GM23338 (cell line): ENCODE measurements at regions not wholly inside any gene's neighbourhood (a gene's known extent, or its start where the extent isn't known, plus 50 kb on each side); places are given as distances from the start of the nearest gene placed in this dataset.

Experiments
- ATAC-seq: fragments of 200-7000 bp; cut with Tn5 transposase; 3 replicates; pipeline ENCODE4 v1.9.1; 2020
- DNase-seq: peaks from one replicate; pipeline ENCODE4 v3.0.0-alpha.2; 2015; ENCODE audit warnings: low spot score
- H2AFZ ChIP-seq: fragments of 200-600 bp; sonication (generic); 2 replicates; pipeline ENCODE4 v1.8.0; 2016; ENCODE audit warnings: antibody characterized with exemption, mild to moderate bottlenecking, moderate library complexity
- H3F3A ChIP-seq: fragments of 200-600 bp; sonication (generic); replicated peaks from 2 replicates; pipeline ENCODE4 v1.8.0; 2017; ENCODE audit warnings: antibody characterized with exemption, mixed run types, low read depth
- H3K27ac ChIP-seq: fragments of 200-600 bp; sonication (generic); 2 replicates; pipeline ENCODE4 v1.6.1; 2016; ENCODE audit warnings: low read depth
- H3K27me3 ChIP-seq: fragments of 200-600 bp; sonication (generic); 2 replicates; pipeline ENCODE4 v1.8.0; 2016; ENCODE audit warnings: mild to moderate bottlenecking, mixed run types, moderate library complexity; ENCODE audit not compliant: insufficient read depth
- H3K36me3 ChIP-seq: fragments of 200-600 bp; sonication (generic); 2 replicates; pipeline ENCODE4 v1.8.0; 2016; ENCODE audit warnings: mild to moderate bottlenecking; ENCODE audit not compliant: insufficient read depth
- H3K4me1 ChIP-seq: fragments of 200-600 bp; sonication (generic); 2 replicates; pipeline ENCODE4 v1.8.0; 2016; ENCODE audit warnings: mild to moderate bottlenecking, moderate library complexity; ENCODE audit not compliant: insufficient read depth
- H3K4me2 ChIP-seq: fragments of 200-600 bp; sonication (generic); 2 replicates; pipeline ENCODE4 v1.7.1; 2017; ENCODE audit warnings: mixed run types
- H3K4me3 ChIP-seq: fragments of 200-600 bp; sonication (generic); 2 replicates; pipeline ENCODE4 v1.6.1; 2016; ENCODE audit warnings: mixed run types
- H3K79me2 ChIP-seq: fragments of 200-600 bp; sonication (generic); replicated peaks from 2 replicates; pipeline ENCODE4 v1.8.0; 2017; ENCODE audit warnings: mild to moderate bottlenecking; ENCODE audit not compliant: insufficient read depth
- H3K9me2 ChIP-seq: fragments of 200-600 bp; sonication (generic); 2 replicates; pipeline ENCODE4 v1.8.0; 2017; ENCODE audit not compliant: insufficient read depth
- H4K20me1 ChIP-seq: fragments of 200-600 bp; sonication (generic); replicated peaks from 2 replicates; pipeline ENCODE4 v1.8.0; 2017; ENCODE audit warnings: mild to moderate bottlenecking; ENCODE audit not compliant: insufficient read depth
- H3K27ac Mint-ChIP-seq: 2 replicates; pipeline ENCODE4 v1.8.0; 2020; ENCODE audit warnings: inconsistent platforms, mild to moderate bottlenecking, moderate library complexity, mixed read lengths
- H3K27me3 Mint-ChIP-seq: 3 replicates; pipeline ENCODE4 v1.8.0; 2022; ENCODE audit warnings: low read depth, mild to moderate bottlenecking, moderate library complexity, mixed read lengths, inconsistent platforms; ENCODE audit not compliant: insufficient read depth, poor library complexity
- H3K36me3 Mint-ChIP-seq: 3 replicates; pipeline ENCODE4 v1.8.0; 2021; ENCODE audit warnings: low read depth, mild to moderate bottlenecking, inconsistent platforms, moderate library complexity, mixed read lengths
- H3K4me1 Mint-ChIP-seq: 3 replicates; pipeline ENCODE4 v1.8.0; 2020; ENCODE audit warnings: mild to moderate bottlenecking, inconsistent platforms, mixed read lengths
- H3K4me3 Mint-ChIP-seq: 3 replicates; pipeline ENCODE4 v1.8.0; 2021; ENCODE audit warnings: moderate library complexity, mild to moderate bottlenecking, inconsistent platforms, mixed read lengths
- H3K9me3 Mint-ChIP-seq: 3 replicates; pipeline ENCODE4 v1.8.0; 2020; ENCODE audit warnings: moderate library complexity, mild to moderate bottlenecking, inconsistent platforms, mixed read lengths
- CREB1 ChIP-seq: fragments of 250-450 bp; sonication (Bioruptor Pico); IDR thresholded peaks from 2 replicates; pipeline ENCODE4 v1.5.0; 2020; ENCODE audit warnings: low read depth, mild to moderate bottlenecking, moderate library complexity
- CTCF ChIP-seq, 2 experiments: fragments of 200-600 bp in 1 of 2; sonication (generic) in 1 of 2; conservative IDR thresholded peaks; 2 replicates each; pipeline versions ENCODE4 v1.5.1 to v1.6.1; 2016 to 2017; ENCODE audit warnings: antibody characterized with exemption in 2 of 2, low read depth in 2 of 2, mild to moderate bottlenecking in 2 of 2, moderate library complexity in 1 of 2
- ETS1 ChIP-seq: IDR thresholded peaks from 2 replicates; pipeline ENCODE4 v1.6.1; 2016; ENCODE audit warnings: antibody characterized with exemption
- EZH2 ChIP-seq: fragments of 200-600 bp; sonication (generic); IDR thresholded peaks from one replicate; pipeline ENCODE4 v1.8.0; 2017; ENCODE audit warnings: antibody characterized with exemption, mild to moderate bottlenecking, low read depth; ENCODE audit not compliant: unreplicated experiment
- EZH2phosphoT487 ChIP-seq: fragments of 200-600 bp; sonication (generic); IDR thresholded peaks from one replicate; pipeline ENCODE4 v1.8.1; 2018; ENCODE audit warnings: antibody characterized with exemption; ENCODE audit not compliant: unreplicated experiment
- JUNB ChIP-seq: IDR thresholded peaks from one replicate; pipeline ENCODE4 v1.6.1; 2016; ENCODE audit warnings: antibody characterized with exemption; ENCODE audit not compliant: unreplicated experiment
- NANOG ChIP-seq: IDR thresholded peaks from 2 replicates; pipeline ENCODE4 v1.6.1; 2016; ENCODE audit warnings: antibody characterized with exemption, borderline replicate concordance
- POLR2AphosphoS5 ChIP-seq: IDR thresholded peaks from 2 replicates; pipeline ENCODE4 v1.6.1; 2016; ENCODE audit warnings: antibody characterized with exemption, low read depth
- REST ChIP-seq: IDR thresholded peaks from one replicate; pipeline ENCODE4 v1.6.1; 2018; ENCODE audit warnings: antibody characterized with exemption; ENCODE audit not compliant: unreplicated experiment
- STAT1 ChIP-seq: IDR thresholded peaks from one replicate; pipeline ENCODE4 v1.6.1; 2016; ENCODE audit warnings: antibody characterized with exemption; ENCODE audit not compliant: unreplicated experiment
- ZNF114 ChIP-seq: fragments of 250-450 bp; sonication (Bioruptor Pico); IDR thresholded peaks from 2 replicates; pipeline ENCODE4 v1.5.0; 2020; ENCODE audit warnings: mild to moderate bottlenecking, moderate library complexity

GRCh38 chr2:84126084-84126483 is 333.0 kb downstream of the SUCLG1 start:
- H3K4me1 Mint-ChIP-seq: no peaks in the 10 kb centered on the region

GRCh38 chr2:84116143-84116542 is 342.9 kb downstream of the SUCLG1 start:
- Mint-ChIP-seq H3K9me3 (peaks cover 19% of the 10 kb centered on the region; the same call in 2 of the 3 replicates), H3K27ac (no peak overlapping the region), H3K36me3 (peaks cover 8% of the 10 kb centered on the region; the same call in 1 of the 3 replicates), H3K4me1 (no peaks in the 10 kb centered on the region), H3K27me3 (peaks cover 3% of the 10 kb centered on the region), H3K4me3 (no peak overlapping the region)
- Histone ChIP-seq H2AFZ (no peak overlapping the region), H3K36me3 (no peaks in the 10 kb centered on the region), H3K9me2 (no peaks in the 10 kb centered on the region), H4K20me1 (no peaks in the 10 kb centered on the region), H3K4me3 (no peak overlapping the region), H3K27ac (no peak overlapping the region), H3K27me3 (no peaks in the 10 kb centered on the region), H3K4me1 (no peaks in the 10 kb centered on the region), H3F3A (no peaks in the 10 kb centered on the region), H3K4me2 (no peak overlapping the region), H3K79me2 (no peaks in the 10 kb centered on the region)
- DNase-seq (no peak), ATAC-seq (no peak)
- no peak for TF ChIP-seq EZH2phosphoT487
- TF ChIP-seq CREB1 (CRISPR knock-in tag): no peak
- no peak for TF ChIP-seq NANOG
- TF ChIP-seq ETS1: no peak
- TF ChIP-seq JUNB: no peak
- TF ChIP-seq POLR2AphosphoS5: no peak
- TF ChIP-seq EZH2: no peak
- no peak for TF ChIP-seq STAT1
- no peak for TF ChIP-seq ZNF114 (CRISPR knock-in tag)

More at GRCh38 chr2:84126084-84126483, 333.0 kb downstream of the SUCLG1 start:
- no peak overlapping the region for H2AFZ ChIP-seq
- no peak for TF ChIP-seq STAT1
- Mint-ChIP-seq H3K9me3 (peaks cover 15% of the 10 kb centered on the region), H3K36me3 (peaks cover 5% of the 10 kb centered on the region; the same call in 1 of the 3 replicates), H3K27ac (no peak overlapping the region), H3K4me3 (no peak overlapping the region), H3K27me3 (peaks cover 4% of the 10 kb centered on the region)
- DNase-seq (no peak), ATAC-seq (no peak)
- no peaks in the 10 kb centered on the region for H3K4me1 ChIP-seq
- H3K9me2 ChIP-seq: peaks cover 10% of the 10 kb centered on the region; the same call in 1 of the 2 replicates
- no peaks in the 10 kb centered on the region for H4K20me1 ChIP-seq
- no peak overlapping the region for H3K4me3 ChIP-seq
- H3K27ac ChIP-seq: no peak overlapping the region
- no peaks in the 10 kb centered on the region for H3K27me3 ChIP-seq
- no peaks in the 10 kb centered on the region for H3K79me2 ChIP-seq
- no peaks in the 10 kb centered on the region for H3K36me3 ChIP-seq
- no peaks in the 10 kb centered on the region for H3F3A ChIP-seq
- H3K4me2 ChIP-seq: no peak overlapping the region

GRCh38 chr2:84115173-84115857 is 343.8 kb downstream of the SUCLG1 start:
- no peaks in the 10 kb centered on the region for H3K36me3 ChIP-seq
- peaks cover 8% of the 10 kb centered on the region; the same call in 1 of the 3 replicates for H3K36me3 Mint-ChIP-seq
- DNase-seq (no peak), ATAC-seq (no peak)
- no peak overlapping the region for H3K4me3 ChIP-seq
- H3K4me3 Mint-ChIP-seq: no peak overlapping the region
- H3K4me1 ChIP-seq: no peaks in the 10 kb centered on the region
- H3K4me1 Mint-ChIP-seq: no peaks in the 10 kb centered on the region
- H3K27ac ChIP-seq: no peak overlapping the region
- H3K9me3 Mint-ChIP-seq: peaks cover 19% of the 10 kb centered on the region; the same call in 2 of the 3 replicates
- peaks cover 3% of the 10 kb centered on the region for H3K27me3 Mint-ChIP-seq
- H3F3A ChIP-seq: no peaks in the 10 kb centered on the region
- no peak overlapping the region for H2AFZ ChIP-seq
- no peak overlapping the region for H3K4me2 ChIP-seq
- H3K9me2 ChIP-seq: no peaks in the 10 kb centered on the region
- no peaks in the 10 kb centered on the region for H3K79me2 ChIP-seq
- H3K27me3 ChIP-seq: no peaks in the 10 kb centered on the region
- H4K20me1 ChIP-seq: no peaks in the 10 kb centered on the region
- no peak overlapping the region for H3K27ac Mint-ChIP-seq
- no peak for TF ChIP-seq NANOG
- no peak for TF ChIP-seq POLR2AphosphoS5
- no peak for TF ChIP-seq STAT1
- TF ChIP-seq EZH2phosphoT487: no peak
- TF ChIP-seq CTCF (conservative IDR thresholded peaks at IDR 0.05; ENCODE audit: low read depth in 2 of 2): no peak
- no peak for TF ChIP-seq ZNF114 (CRISPR knock-in tag)
- no peak for TF ChIP-seq JUNB
- TF ChIP-seq CREB1 (CRISPR knock-in tag): no peak
- no peak for TF ChIP-seq EZH2
- no peak for TF ChIP-seq REST
